Fibroblast of villous mesenchyme (primary cell): ENCODE measurements at regions not wholly inside any gene's neighbourhood (a gene's known extent, or its start where the extent isn't known, plus 50 kb on each side); places are given as distances from the start of the nearest gene placed in this dataset.

Experiments used
- DNase-seq: peaks from one replicate; pipeline ENCODE4 v3.0.0-alpha.2; 2010; ENCODE audit warnings: low read depth
- H3K4me3 ChIP-seq: 2 replicates; pipeline ENCODE4 v1.5.1; 2011; ENCODE audit warnings: low read depth, mild to moderate bottlenecking, low read length
- CTCF ChIP-seq: IDR thresholded peaks from 2 replicates; pipeline ENCODE4 v1.5.1; 2012; ENCODE audit warnings: low read depth, mild to moderate bottlenecking, low read length; ENCODE audit not compliant: insufficient read depth

- no peak for DNase-seq
- H3K4me3 ChIP-seq: no peak overlapping the region
- no peak for TF ChIP-seq CTCF
Measured at GRCh38 chr13:58876473-58876872, 1244.9 kb downstream of the PCDH17 start.

GRCh38 chr13:58879114-58879513, 1247.6 kb downstream of the PCDH17 start:
- H3K4me3 ChIP-seq: no peak overlapping the region
- no peak for DNase-seq
- no peak for TF ChIP-seq CTCF

- no peak overlapping the region for H3K4me3 ChIP-seq
- no peak for DNase-seq
- no peak for TF ChIP-seq CTCF
Measured at GRCh38 chr13:58882516-58882915, 1251.0 kb downstream of the PCDH17 start.

- H3K4me3 ChIP-seq: no peak overlapping the region
- no peak for TF ChIP-seq CTCF
- DNase-seq: no peak
Measured at GRCh38 chr13:58883405-58883804, 1251.9 kb downstream of the PCDH17 start.

GRCh38 chr13:58884353-58885209, 1253.0 kb downstream of the PCDH17 start:
- TF ChIP-seq CTCF: no peak
- DNase-seq: no peak
- no peak overlapping the region for H3K4me3 ChIP-seq

- TF ChIP-seq CTCF: no peak
- H3K4me3 ChIP-seq: no peak overlapping the region
- DNase-seq: no peak
Measured at GRCh38 chr13:58889474-58889873, 1257.9 kb downstream of the PCDH17 start.

- TF ChIP-seq CTCF: no peak
- no peak overlapping the region for H3K4me3 ChIP-seq
- no peak for DNase-seq
Measured at GRCh38 chr13:58893396-58893795, 1261.9 kb downstream of the PCDH17 start.
